Body of pancreas (tissue), 4 donors: ENCODE measurements at regions not wholly inside any gene's neighbourhood (a gene's known extent, or its start where the extent isn't known, plus 50 kb on each side); places are given as distances from the start of the nearest gene placed in this dataset.

Experiments
- CTCF ChIP-seq, 7 experiments: fragments of 450-650 bp in 4 of 7; fragments of 200-600 bp in 3 of 7; sonication (generic) in 3 of 7; IDR thresholded peaks; one replicate each; pipeline ENCODE4 v1.5.1; 2016 to 2019; ENCODE audit warnings: antibody characterized with exemption in 7 of 7
- POLR2A ChIP-seq, 3 donors: fragments of 450-650 bp; IDR thresholded peaks; one replicate each; pipeline ENCODE4 v1.6.1; 2016; ENCODE audit warnings: antibody characterized with exemption in 3 of 3, mild to moderate bottlenecking in 2 of 3

DNA sequence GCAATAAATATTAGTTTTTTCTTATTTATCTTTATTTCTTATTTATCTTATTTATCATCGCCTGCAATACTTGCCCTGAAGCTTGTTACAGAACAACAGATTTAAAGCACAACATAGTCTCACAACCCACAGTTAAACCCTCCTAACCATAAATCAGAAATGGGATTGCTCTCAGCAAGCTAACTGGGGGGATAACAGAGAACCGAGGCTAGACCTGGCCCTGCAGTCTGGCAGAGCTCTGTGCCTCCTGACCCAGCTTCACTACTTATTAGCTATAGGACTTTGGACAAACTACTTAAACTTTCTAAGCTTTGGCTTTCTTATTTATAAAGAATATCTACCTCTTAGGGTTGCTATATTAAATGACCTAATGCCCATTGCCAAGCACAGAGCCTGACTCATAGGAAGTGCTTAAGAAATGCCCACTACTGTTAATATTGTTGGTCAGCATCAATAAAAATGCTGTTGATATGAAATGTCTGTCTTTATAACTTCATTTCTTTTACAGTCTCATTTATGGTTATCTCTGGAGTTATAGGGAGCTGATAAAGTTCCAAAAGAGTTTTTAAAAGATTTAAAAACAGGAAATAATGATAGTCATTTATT lies 87.9 kb upstream of the BEND6 start:
- TF ChIP-seq CTCF (IDR thresholded peaks at IDR 0.05) (no peak), POLR2A (IDR thresholded peaks at IDR 0.05) (no peak)
